Spleen (tissue), 11 donors: ENCODE measurements at regions not wholly inside any gene's neighbourhood (a gene's known extent, or its start where the extent isn't known, plus 50 kb on each side); places are given as distances from the start of the nearest gene placed in this dataset.

Experiments
- DNase-seq: peaks from one replicate; pipeline ENCODE4 v3.0.0-alpha.2; 2020
- H3K27ac ChIP-seq, 8 donors: fragments of 200-600 bp; sonication (generic) in 7 of 8; 1 replicate in 4 of 8; 2 replicates in 4 of 8; pipeline versions ENCODE4 v1.5.0 to v1.8.0; 2016 to 2021; ENCODE audit warnings: inconsistent platforms in 4 of 8, mild to moderate bottlenecking in 4 of 8, moderate library complexity in 1 of 8
- H3K27me3 ChIP-seq, 7 donors: fragments of 200-600 bp; sonication (generic) in 6 of 7; replicated peaks in 1 of 7; 1 replicate in 4 of 7; 2 replicates in 3 of 7; pipeline versions ENCODE4 v1.5.0 to v1.8.0; 2016 to 2021; ENCODE audit warnings: inconsistent platforms in 3 of 7, mild to moderate bottlenecking in 1 of 7
- H3K36me3 ChIP-seq, 6 donors: fragments of 200-600 bp; sonication (generic) in 5 of 6; 1 replicate in 4 of 6; 2 replicates in 2 of 6; pipeline versions ENCODE4 v1.5.0 to v1.8.0; 2016 to 2021; ENCODE audit warnings: inconsistent platforms in 2 of 6
- H3K4me1 ChIP-seq, 6 donors: fragments of 200-600 bp; sonication (generic) in 5 of 6; 1 replicate in 3 of 6; 2 replicates in 3 of 6; pipeline versions ENCODE4 v1.5.0 to v1.8.0; 2016 to 2021; ENCODE audit warnings: inconsistent platforms in 3 of 6
- H3K4me3 ChIP-seq, 8 donors: fragments of 200-600 bp; sonication (generic) in 7 of 8; 1 replicate in 4 of 8; 2 replicates in 4 of 8; pipeline versions ENCODE4 v1.5.0 to v1.8.0; 2016 to 2021; ENCODE audit warnings: inconsistent platforms in 4 of 8, mild to moderate bottlenecking in 4 of 8, moderate library complexity in 2 of 8
- H3K9me3 ChIP-seq, 8 donors: fragments of 200-600 bp; sonication (generic) in 7 of 8; 1 replicate in 4 of 8; 2 replicates in 4 of 8; pipeline versions ENCODE4 v1.5.0 to v1.8.0; 2016 to 2021; ENCODE audit warnings: inconsistent platforms in 4 of 8
- POLR2A ChIP-seq, 3 donors: fragments of 450-650 bp; IDR thresholded peaks; one replicate each; pipeline ENCODE4 v1.5.1; 2017; ENCODE audit warnings: antibody characterized with exemption in 3 of 3, mild to moderate bottlenecking in 1 of 3
- POLR2AphosphoS5 ChIP-seq, 3 donors: sonication (generic); formaldehyde crosslinking; IDR thresholded peaks; one replicate each; pipeline ENCODE4 v1.5.1; 2017; ENCODE audit warnings: antibody characterized with exemption in 3 of 3
- whole genome bisulfite sequencing, 5 donors: extraction: QIAGEN DNeasy Blood & Tissue Kit in 3 of 5; methylation state at CpG; one replicate each; pipeline versions ENCODE4 v1.1.5 to v1.1.7; 2013 to 2018; 5-methylcytosine and 5-hydroxymethylcytosine counted together
- intact Hi-C: fragments of 100-400 bp; cut with DNase I; formaldehyde crosslinking; loops from one replicate; pipeline ENCODE4 v1.15.0; 2023; ENCODE audit warnings: low total_unique reads
- TF ChIP-seq, protein P1 (sequence below), 11 experiments: fragments of 200-600 bp in 7 of 11; fragments of 450-650 bp in 4 of 11; sonication (generic) in 4 of 11; IDR thresholded peaks in 8 of 11; conservative IDR thresholded peaks in 3 of 11; 1 replicate in 7 of 11; 2 replicates in 4 of 11; pipeline versions ENCODE4 v1.4.0 to v1.8.0; 2016 to 2021; ENCODE audit warnings: antibody characterized with exemption in 11 of 11, inconsistent platforms in 4 of 11, mild to moderate bottlenecking in 1 of 11
- donor health status: healthy with polysubstance abuse.
- donor health status: DM: no; HTN: no; CAD: no; lungs with moderate emphysema.
- donor health status: DM: no; HTN: no; CAD: no.
- donor health status: Bipolar disorder and iron deficiency.
- donor health status: healthy.
- donor health status: DM: no; HTN: no; CAD: no.
- donor health status: DM: yes; HTN: yes; CAD: no.

DNA sequence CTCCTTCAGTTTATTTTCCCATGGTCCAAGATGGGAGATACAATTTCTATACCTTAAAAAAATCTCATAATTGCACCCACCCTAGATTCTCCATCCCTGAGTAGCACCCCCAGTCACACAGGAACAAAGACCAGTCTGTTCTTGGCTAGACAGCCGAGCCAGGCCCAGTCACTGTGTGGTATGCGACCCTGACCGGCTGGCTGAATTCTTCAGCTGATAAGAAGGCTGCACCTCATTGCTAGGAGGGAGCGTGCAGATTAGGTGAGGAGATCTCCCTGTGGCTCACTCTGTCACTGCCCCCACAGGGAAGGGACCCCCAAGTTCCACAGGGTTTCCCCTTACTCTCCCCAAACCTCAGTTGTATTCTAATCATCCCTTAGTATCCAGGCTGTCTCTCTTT, 138.7 kb downstream of the SALL1 start:
- Histone ChIP-seq H3K9me3 (peaks cover 0 to 32% (median 14%) of the 10 kb centered on the region in 8 donors), H3K27me3 (peaks cover 0 to 17% (median 0%) of the 10 kb centered on the region in 7 donors), H3K4me1 (no peaks in the 10 kb centered on the region), H3K36me3 (no peaks in the 10 kb centered on the region), H3K27ac (no peak overlapping the region), H3K4me3 (no peak overlapping the region)
- no peak for TF ChIP-seq POLR2AphosphoS5 (IDR thresholded peaks at IDR 0.05)
- TF ChIP-seq POLR2A (IDR thresholded peaks at IDR 0.05) = no peak
- TF ChIP-seq, protein P1, sequence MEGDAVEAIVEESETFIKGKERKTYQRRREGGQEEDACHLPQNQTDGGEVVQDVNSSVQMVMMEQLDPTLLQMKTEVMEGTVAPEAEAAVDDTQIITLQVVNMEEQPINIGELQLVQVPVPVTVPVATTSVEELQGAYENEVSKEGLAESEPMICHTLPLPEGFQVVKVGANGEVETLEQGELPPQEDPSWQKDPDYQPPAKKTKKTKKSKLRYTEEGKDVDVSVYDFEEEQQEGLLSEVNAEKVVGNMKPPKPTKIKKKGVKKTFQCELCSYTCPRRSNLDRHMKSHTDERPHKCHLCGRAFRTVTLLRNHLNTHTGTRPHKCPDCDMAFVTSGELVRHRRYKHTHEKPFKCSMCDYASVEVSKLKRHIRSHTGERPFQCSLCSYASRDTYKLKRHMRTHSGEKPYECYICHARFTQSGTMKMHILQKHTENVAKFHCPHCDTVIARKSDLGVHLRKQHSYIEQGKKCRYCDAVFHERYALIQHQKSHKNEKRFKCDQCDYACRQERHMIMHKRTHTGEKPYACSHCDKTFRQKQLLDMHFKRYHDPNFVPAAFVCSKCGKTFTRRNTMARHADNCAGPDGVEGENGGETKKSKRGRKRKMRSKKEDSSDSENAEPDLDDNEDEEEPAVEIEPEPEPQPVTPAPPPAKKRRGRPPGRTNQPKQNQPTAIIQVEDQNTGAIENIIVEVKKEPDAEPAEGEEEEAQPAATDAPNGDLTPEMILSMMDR (IDR thresholded peaks at IDR 0.05 in 8 of 11, conservative IDR thresholded peaks at IDR 0.05 in 3 of 11) = no peak
- intact Hi-C loops = no loop called here
- DNase-seq = no peak
- WGBS, 5 donors = 46 to 79% (median 64%) methylated on average over 4 of the region's 4 CpGs

DNA sequence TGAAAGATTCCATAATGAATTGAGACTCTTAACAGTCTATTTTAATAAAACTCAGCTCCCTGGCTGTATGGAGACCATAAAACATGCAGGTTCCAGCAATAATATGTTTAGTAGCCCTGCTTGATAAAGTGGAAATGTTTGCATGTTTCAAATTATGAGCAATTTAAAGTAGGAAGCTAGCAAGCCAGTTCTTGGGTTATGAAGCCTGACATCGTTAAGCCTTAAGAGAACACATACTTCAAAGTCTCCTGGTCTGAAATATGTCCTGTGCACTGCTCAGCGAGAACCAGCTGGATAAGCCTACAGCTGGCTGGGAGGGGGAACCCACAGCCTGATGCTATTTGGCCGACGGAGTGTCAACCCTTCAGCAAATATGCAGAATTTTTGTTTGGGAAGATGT, 140.3 kb downstream of the SALL1 start:
- intact Hi-C loops = no loop called here
- Histone ChIP-seq H3K4me1 (no peaks in the 10 kb centered on the region), H3K4me3 (no peak overlapping the region), H3K9me3 (peaks cover 0 to 41% (median 14%) of the 10 kb centered on the region in 8 donors), H3K36me3 (no peaks in the 10 kb centered on the region), H3K27ac (no peak overlapping the region), H3K27me3 (peaks cover 0 to 12% (median 0%) of the 10 kb centered on the region in 7 donors)
- no peak for DNase-seq
- TF ChIP-seq, protein P1 (IDR thresholded peaks at IDR 0.05 in 8 of 11, conservative IDR thresholded peaks at IDR 0.05 in 3 of 11) = no peak
- TF ChIP-seq POLR2AphosphoS5 (IDR thresholded peaks at IDR 0.05) (no peak), POLR2A (IDR thresholded peaks at IDR 0.05) (no peak)
- WGBS, 5 donors = 64 to 85% (median 80%) methylated on average over 2 to 4 of the region's 4 CpGs

DNA sequence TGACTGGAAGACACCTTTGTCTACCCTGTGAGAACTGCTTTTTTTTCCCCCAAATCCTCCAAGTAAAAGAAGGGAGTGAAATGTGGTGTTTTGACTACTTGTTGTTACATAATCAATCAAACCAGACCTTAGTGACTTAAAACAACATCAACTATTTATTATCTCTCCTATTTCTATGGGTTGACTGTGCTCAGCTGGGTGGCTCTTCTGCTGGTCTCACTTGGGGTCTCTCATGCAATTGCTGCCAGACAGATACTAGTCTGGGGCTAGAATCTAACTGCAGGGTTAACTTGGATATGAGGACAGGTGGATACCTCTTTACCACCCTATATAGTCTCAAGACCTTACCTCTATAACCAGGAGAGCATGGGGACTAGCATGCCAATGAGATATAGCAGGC, 141.3 kb downstream of the SALL1 start:
- intact Hi-C loops = no loop called here
- TF ChIP-seq POLR2AphosphoS5 (IDR thresholded peaks at IDR 0.05) (no peak), POLR2A (IDR thresholded peaks at IDR 0.05) (no peak)
- TF ChIP-seq, protein P1 (IDR thresholded peaks at IDR 0.05 in 8 of 11, conservative IDR thresholded peaks at IDR 0.05 in 3 of 11) = no peak

DNA sequence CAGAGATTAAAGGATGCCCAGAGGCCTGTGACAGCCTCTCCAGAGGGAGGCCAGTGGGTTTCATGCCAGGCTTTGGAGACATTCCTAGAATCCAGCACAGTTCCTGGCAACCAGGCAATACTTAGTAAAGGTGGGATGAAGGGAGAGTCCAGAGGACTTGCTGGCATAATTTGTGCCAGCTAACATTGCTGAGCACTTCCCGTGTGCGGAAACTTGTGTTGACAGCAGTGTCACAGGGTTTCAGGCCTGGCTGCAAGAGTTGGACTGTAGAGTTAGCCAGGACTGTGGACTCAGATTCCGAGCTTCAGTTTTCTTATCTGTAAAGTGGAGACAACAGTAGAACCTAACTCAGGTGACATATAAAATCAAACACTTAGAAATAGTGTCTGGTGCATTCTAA, 141.7 kb downstream of the SALL1 start:
- DNase-seq = no peak
- Histone ChIP-seq H3K4me1 (no peaks in the 10 kb centered on the region), H3K27me3 (peaks cover 0 to 7% (median 0%) of the 10 kb centered on the region in 7 donors), H3K4me3 (no peak overlapping the region), H3K36me3 (no peaks in the 10 kb centered on the region), H3K9me3 (peaks cover 0 to 41% (median 14%) of the 10 kb centered on the region in 8 donors), H3K27ac (no peak overlapping the region)
- intact Hi-C loops = no loop called here
- TF ChIP-seq POLR2A (IDR thresholded peaks at IDR 0.05) (no peak), POLR2AphosphoS5 (IDR thresholded peaks at IDR 0.05) (no peak)
- TF ChIP-seq, protein P1 (IDR thresholded peaks at IDR 0.05 in 8 of 11, conservative IDR thresholded peaks at IDR 0.05 in 3 of 11) = no peak
- WGBS, 5 donors = 82 to 97% (median 92%) methylated on average over 3 of the region's 3 CpGs

More for the DNA sequence above, 141.3 kb downstream of the SALL1 start:
- Histone ChIP-seq H3K9me3 (peaks cover 0 to 41% (median 14%) of the 10 kb centered on the region in 8 donors), H3K27ac (no peak overlapping the region), H3K27me3 (peaks cover 0 to 4% (median 0%) of the 10 kb centered on the region in 7 donors), H3K4me1 (no peaks in the 10 kb centered on the region), H3K4me3 (no peak overlapping the region), H3K36me3 (no peaks in the 10 kb centered on the region)
- DNase-seq = no peak
